Adrenal gland (tissue), 5 donors: ENCODE measurements at regions not wholly inside any gene's neighbourhood (a gene's known extent, or its start where the extent isn't known, plus 50 kb on each side); places are given as distances from the start of the nearest gene placed in this dataset.

Experiments used
- POLR2A ChIP-seq, 2 donors: fragments of 450-650 bp; IDR thresholded peaks; one replicate each; pipeline ENCODE4 v1.6.1; 2017; ENCODE audit warnings: antibody characterized with exemption in 2 of 2, mild to moderate bottlenecking in 2 of 2, moderate library complexity in 1 of 2
- TF ChIP-seq, protein P1 (sequence below), 6 experiments: fragments of 450-650 bp in 4 of 6; fragments of 200-600 bp in 2 of 6; sonication (generic) in 1 of 6; IDR thresholded peaks; 1 replicate in 5 of 6; 2 replicates in 1 of 6; pipeline versions ENCODE4 v1.5.1 to v1.8.0; 2016 to 2021; ENCODE audit warnings: antibody characterized with exemption in 6 of 6, mild to moderate bottlenecking in 2 of 6, moderate library complexity in 1 of 6
- donor health status: DM: no; HTN: no; CAD: no.

DNA sequence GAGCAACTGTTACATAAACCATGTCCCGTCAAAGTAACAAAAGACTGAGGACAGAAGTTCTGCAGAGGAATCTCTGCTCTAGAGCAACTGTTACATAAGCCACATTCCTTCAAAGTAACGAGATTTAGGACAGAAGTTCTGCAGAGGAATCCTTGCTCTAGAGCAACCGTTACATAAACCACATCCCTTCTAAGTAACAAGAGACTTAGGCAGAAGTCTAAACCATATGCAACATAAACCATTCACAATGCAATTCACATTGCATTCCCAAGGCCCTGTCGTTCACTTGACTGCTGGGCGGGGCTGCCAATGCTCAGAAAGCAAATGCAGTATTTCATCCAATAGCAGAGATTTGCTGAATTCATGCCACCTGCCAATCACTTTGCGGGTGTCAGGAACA, 124.4 kb upstream of the PUDP start:
- TF ChIP-seq, protein P1, sequence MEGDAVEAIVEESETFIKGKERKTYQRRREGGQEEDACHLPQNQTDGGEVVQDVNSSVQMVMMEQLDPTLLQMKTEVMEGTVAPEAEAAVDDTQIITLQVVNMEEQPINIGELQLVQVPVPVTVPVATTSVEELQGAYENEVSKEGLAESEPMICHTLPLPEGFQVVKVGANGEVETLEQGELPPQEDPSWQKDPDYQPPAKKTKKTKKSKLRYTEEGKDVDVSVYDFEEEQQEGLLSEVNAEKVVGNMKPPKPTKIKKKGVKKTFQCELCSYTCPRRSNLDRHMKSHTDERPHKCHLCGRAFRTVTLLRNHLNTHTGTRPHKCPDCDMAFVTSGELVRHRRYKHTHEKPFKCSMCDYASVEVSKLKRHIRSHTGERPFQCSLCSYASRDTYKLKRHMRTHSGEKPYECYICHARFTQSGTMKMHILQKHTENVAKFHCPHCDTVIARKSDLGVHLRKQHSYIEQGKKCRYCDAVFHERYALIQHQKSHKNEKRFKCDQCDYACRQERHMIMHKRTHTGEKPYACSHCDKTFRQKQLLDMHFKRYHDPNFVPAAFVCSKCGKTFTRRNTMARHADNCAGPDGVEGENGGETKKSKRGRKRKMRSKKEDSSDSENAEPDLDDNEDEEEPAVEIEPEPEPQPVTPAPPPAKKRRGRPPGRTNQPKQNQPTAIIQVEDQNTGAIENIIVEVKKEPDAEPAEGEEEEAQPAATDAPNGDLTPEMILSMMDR (IDR thresholded peaks at IDR 0.05): no peak
- no peak for TF ChIP-seq POLR2A (IDR thresholded peaks at IDR 0.05)
